ENCODE measurements at regions not wholly inside any gene's neighbourhood (a gene's known extent, or its start where the extent isn't known, plus 50 kb on each side); places are given as distances from the start of the nearest gene placed in this dataset.

GRCh38 chr6:85252552-85252951, 197.3 kb upstream of the NT5E start:
- H3K9me3 Mint-ChIP-seq: peaks cover 13% of the 10 kb centered on the region
- no peaks in the 10 kb centered on the region for H3K4me1 Mint-ChIP-seq
- peaks cover 3% of the 10 kb centered on the region for H3K36me3 Mint-ChIP-seq (ENCODE audit: low read depth)
- H3K27me3 Mint-ChIP-seq (ENCODE audit: low read depth): no peaks in the 10 kb centered on the region
- H3K27ac Mint-ChIP-seq: no peak overlapping the region
- H3K4me3 Mint-ChIP-seq: no peak overlapping the region
- no peak for TF ChIP-seq CTCF (IDR thresholded peaks at IDR 0.05; ENCODE audit: unreplicated experiment in 3 of 3)

- peaks cover 13% of the 10 kb centered on the region for H3K9me3 Mint-ChIP-seq
- H3K4me1 Mint-ChIP-seq: no peaks in the 10 kb centered on the region
- H3K36me3 Mint-ChIP-seq (ENCODE audit: low read depth): peaks cover 3% of the 10 kb centered on the region
- no peak overlapping the region for H3K4me3 Mint-ChIP-seq
- H3K27me3 Mint-ChIP-seq (ENCODE audit: low read depth): no peaks in the 10 kb centered on the region
- H3K27ac Mint-ChIP-seq: no peak overlapping the region
- no peak for TF ChIP-seq CTCF (IDR thresholded peaks at IDR 0.05; ENCODE audit: unreplicated experiment in 3 of 3)
Observed at GRCh38 chr6:85252085-85252484, 197.8 kb upstream of the NT5E start.

GRCh38 chr6:85251300-85251699, 198.6 kb upstream of the NT5E start:
- Mint-ChIP-seq H3K36me3 (ENCODE audit: low read depth) (peaks cover 3% of the 10 kb centered on the region), H3K4me3 (no peak overlapping the region), H3K4me1 (no peaks in the 10 kb centered on the region), H3K9me3 (peaks cover 14% of the 10 kb centered on the region), H3K27me3 (ENCODE audit: low read depth) (no peaks in the 10 kb centered on the region), H3K27ac (no peak overlapping the region)
- TF ChIP-seq CTCF (IDR thresholded peaks at IDR 0.05; ENCODE audit: unreplicated experiment in 3 of 3): no peak

GRCh38 chr6:85250586-85251220, 199.2 kb upstream of the NT5E start:
- Mint-ChIP-seq H3K4me3 (no peak overlapping the region), H3K9me3 (peaks cover 15% of the 10 kb centered on the region), H3K27ac (no peak overlapping the region), H3K27me3 (ENCODE audit: low read depth) (no peaks in the 10 kb centered on the region), H3K36me3 (ENCODE audit: low read depth) (peaks cover 3% of the 10 kb centered on the region), H3K4me1 (no peaks in the 10 kb centered on the region)
- no peak for TF ChIP-seq CTCF (IDR thresholded peaks at IDR 0.05; ENCODE audit: unreplicated experiment in 3 of 3)

- Mint-ChIP-seq H3K4me1 (peaks cover 5% of the 10 kb centered on the region), H3K36me3 (ENCODE audit: low read depth) (no peaks in the 10 kb centered on the region), H3K27ac (no peak overlapping the region), H3K27me3 (ENCODE audit: low read depth) (peaks cover 4% of the 10 kb centered on the region), H3K4me3 (no peak overlapping the region), H3K9me3 (peaks cover 12% of the 10 kb centered on the region)
- no peak for TF ChIP-seq CTCF (IDR thresholded peaks at IDR 0.05; ENCODE audit: unreplicated experiment in 3 of 3)
Observed at GRCh38 chr6:85245004-85245403, 204.9 kb upstream of the NT5E start.

GRCh38 chr6:85241498-85242052, 208.3 kb upstream of the NT5E start:
- H3K27me3 Mint-ChIP-seq (ENCODE audit: low read depth): peaks cover 4% of the 10 kb centered on the region
- no peak overlapping the region for H3K27ac Mint-ChIP-seq
- no peak overlapping the region for H3K4me3 Mint-ChIP-seq
- no peak for TF ChIP-seq CTCF (IDR thresholded peaks at IDR 0.05; ENCODE audit: unreplicated experiment in 3 of 3)
- no peaks in the 10 kb centered on the region for H3K36me3 Mint-ChIP-seq (ENCODE audit: low read depth)
- H3K9me3 Mint-ChIP-seq: peaks cover 2% of the 10 kb centered on the region
- H3K4me1 Mint-ChIP-seq: peaks cover 5% of the 10 kb centered on the region

Measured in nephron (organoid).